ENCODE measurements at regions not wholly inside any gene's neighbourhood (a gene's known extent, or its start where the extent isn't known, plus 50 kb on each side); places are given as distances from the start of the nearest gene placed in this dataset.

DNA sequence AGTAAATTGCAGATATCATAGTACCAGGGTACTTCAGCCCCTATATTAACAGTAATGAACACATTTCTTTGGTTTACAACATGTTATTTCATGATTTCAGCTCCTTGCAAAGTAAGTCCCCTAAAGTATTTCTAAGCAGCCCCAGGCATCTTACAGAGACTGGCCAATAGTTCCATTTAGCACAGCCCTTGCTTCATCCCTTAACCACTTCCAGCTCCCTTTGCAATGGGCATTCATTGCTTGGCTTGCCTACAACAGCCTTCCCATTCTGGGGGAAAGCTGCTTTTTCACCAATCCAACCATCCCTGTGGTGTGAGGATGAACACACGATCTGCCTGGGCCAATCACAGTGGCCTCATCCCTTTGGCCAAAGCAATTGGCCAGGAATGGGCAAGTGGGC is 67.2 kb upstream of the XCR1 start:
- Histone ChIP-seq H3K27me3 (ENCODE audit: control insufficient read depth in 1 of 2, insufficient read depth in 1 of 2, low read length in 2 of 2) (peaks cover 0 to 4% of the 10 kb centered on the region in 2 experiments), H3K4ac (ENCODE audit: low read depth in 1 of 2, low read length in 2 of 2) (no peak overlapping the region), H2BK12ac (ENCODE audit: low read length in 2 of 2) (no peak overlapping the region), H3K9me3 (ENCODE audit: control insufficient read depth, low read length) (no peaks in the 10 kb centered on the region), H3K14ac (ENCODE audit: low read length in 2 of 2) (no peak overlapping the region), H3K4me3 (ENCODE audit: insufficient read depth in 1 of 2, low read depth in 1 of 2, low read length in 2 of 2) (no peak overlapping the region), H3K4me2 (ENCODE audit: low read length, poor library complexity, severe bottlenecking) (no peak overlapping the region), H3K9ac (ENCODE audit: low read length) (no peak overlapping the region), H2BK5ac (ENCODE audit: low read depth, low read length, poor library complexity, severe bottlenecking) (no peak overlapping the region), H2AFZ (ENCODE audit: low read depth, low read length) (no peak overlapping the region), H3K4me1 (ENCODE audit: control insufficient read depth, insufficient read depth, low read depth, low read length) (peaks cover 2% of the 10 kb centered on the region), H2AK5ac (ENCODE audit: low read length, severe bottlenecking) (no peak overlapping the region), H3K36me3 (ENCODE audit: control insufficient read depth in 1 of 2, insufficient read depth in 2 of 2, low read depth in 1 of 2, low read length in 2 of 2) (no peaks in the 10 kb centered on the region), H3K27ac (ENCODE audit: low read length, poor library complexity, severe bottlenecking) (no peak overlapping the region), H3K18ac (ENCODE audit: low read depth in 1 of 2, low read length in 2 of 2) (peak overlapping the region in 1 of 2 experiments; percentile 1), H3K23ac (ENCODE audit: low read length in 2 of 2) (no peak overlapping the region), H2BK120ac (ENCODE audit: low read depth, low read length) (no peak overlapping the region), H2BK15ac (ENCODE audit: low read depth, poor library complexity, severe bottlenecking) (peak overlapping the region; percentile 37), H3K79me1 (replicated peaks; ENCODE audit: low read length, poor library complexity, severe bottlenecking) (no peaks in the 10 kb centered on the region), H4K8ac (ENCODE audit: low read length) (no peak overlapping the region), H4K91ac (ENCODE audit: low read length) (no peak overlapping the region)
- WGBS, result 60% methylated on average over 1 of the region's 1 CpG
- no peak for DNase-seq

DNA sequence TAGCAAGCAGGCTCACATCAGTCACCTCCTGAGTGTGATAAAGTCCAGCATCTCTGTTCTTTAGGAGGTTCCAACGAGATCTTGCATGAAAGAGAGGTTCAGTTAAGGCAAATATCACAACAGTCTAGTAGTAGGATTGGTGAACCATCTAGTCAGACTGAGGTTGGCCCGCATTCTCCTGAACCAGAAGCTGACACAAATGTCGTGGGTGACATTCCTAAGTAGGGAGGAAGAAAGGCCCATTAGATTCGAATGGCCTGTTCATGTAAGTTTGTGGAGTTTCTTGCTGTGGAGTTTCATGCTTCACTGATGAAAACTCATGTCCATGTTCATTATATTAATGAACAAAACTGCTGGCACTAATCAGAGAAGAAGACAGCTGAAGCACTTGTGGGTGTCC is 66.7 kb upstream of the XCR1 start:
- H3K9ac ChIP-seq (ENCODE audit: low read length), result no peak overlapping the region

DNA sequence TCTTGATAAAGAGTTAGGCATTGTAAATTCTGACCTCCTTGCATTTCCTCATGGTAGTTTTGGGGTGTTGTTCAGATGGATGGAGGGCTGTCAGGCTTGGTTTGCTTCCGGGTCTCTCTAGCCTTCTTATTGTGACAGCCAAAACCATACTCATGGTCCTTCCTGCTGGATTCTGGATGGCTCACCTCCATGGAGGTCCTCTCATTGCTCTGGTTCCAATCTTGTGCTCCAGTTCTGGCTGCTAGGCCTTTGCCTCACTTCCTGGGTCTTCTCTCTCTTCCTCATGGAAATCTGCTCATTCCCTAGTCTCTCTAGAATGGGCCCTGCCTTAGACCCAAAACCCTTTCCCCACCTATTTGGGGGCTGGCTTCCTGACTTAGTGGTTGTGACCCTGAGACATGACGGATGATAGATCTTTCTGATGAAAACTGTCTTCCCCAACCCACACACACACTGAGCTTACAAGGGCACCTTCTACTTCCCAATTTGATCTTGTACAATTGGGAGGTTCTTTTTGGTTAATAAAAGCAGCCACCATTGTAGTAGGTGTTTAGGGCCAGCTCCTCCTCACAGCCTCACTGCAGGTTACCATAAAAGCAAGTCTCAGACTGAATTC is 66.2 kb upstream of the XCR1 start:
- Histone ChIP-seq H3K4me2 (ENCODE audit: low read length, poor library complexity, severe bottlenecking) (no peak overlapping the region), H4K91ac (ENCODE audit: low read length) (peak overlapping the region; percentile 28), H3K79me1 (replicated peaks; ENCODE audit: low read length, poor library complexity, severe bottlenecking) (no peaks in the 10 kb centered on the region), H3K27me3 (ENCODE audit: control insufficient read depth in 1 of 2, insufficient read depth in 1 of 2, low read length in 2 of 2) (peaks cover 0 to 4% of the 10 kb centered on the region in 2 experiments), H3K36me3 (ENCODE audit: control insufficient read depth in 1 of 2, insufficient read depth in 2 of 2, low read depth in 1 of 2, low read length in 2 of 2) (no peaks in the 10 kb centered on the region), H3K4me1 (ENCODE audit: control insufficient read depth, insufficient read depth, low read depth, low read length) (peaks cover 8% of the 10 kb centered on the region), H3K14ac (ENCODE audit: low read length in 2 of 2) (no peak overlapping the region), H3K18ac (ENCODE audit: low read depth in 1 of 2, low read length in 2 of 2) (no peak overlapping the region), H4K8ac (ENCODE audit: low read length) (no peak overlapping the region), H2BK15ac (ENCODE audit: low read depth, poor library complexity, severe bottlenecking) (no peak overlapping the region), H2BK5ac (ENCODE audit: low read depth, low read length, poor library complexity, severe bottlenecking) (no peak overlapping the region), H2BK12ac (ENCODE audit: low read length in 2 of 2) (no peak overlapping the region), H3K23ac (ENCODE audit: low read length in 2 of 2) (no peak overlapping the region), H2AFZ (ENCODE audit: low read depth, low read length) (no peak overlapping the region), H3K27ac (ENCODE audit: low read length, poor library complexity, severe bottlenecking) (no peak overlapping the region), H3K9ac (ENCODE audit: low read length) (no peak overlapping the region), H2AK5ac (ENCODE audit: low read length, severe bottlenecking) (no peak overlapping the region), H2BK120ac (ENCODE audit: low read depth, low read length) (no peak overlapping the region), H3K4me3 (ENCODE audit: insufficient read depth in 1 of 2, low read depth in 1 of 2, low read length in 2 of 2) (no peak overlapping the region), H3K9me3 (ENCODE audit: control insufficient read depth, low read length) (no peaks in the 10 kb centered on the region), H3K4ac (ENCODE audit: low read depth in 1 of 2, low read length in 2 of 2) (no peak overlapping the region)
- DNase-seq, result no peak
- 100% methylated on average over 1 of the region's 2 CpGs for WGBS

More for the DNA sequence above, 66.7 kb upstream of the XCR1 start:
- H3K4me2 ChIP-seq (ENCODE audit: low read length, poor library complexity, severe bottlenecking), result no peak overlapping the region
- no peak overlapping the region for H3K23ac ChIP-seq (ENCODE audit: low read length in 2 of 2)
- no peaks in the 10 kb centered on the region for H3K9me3 ChIP-seq (ENCODE audit: control insufficient read depth, low read length)
- no peak overlapping the region for H2BK15ac ChIP-seq (ENCODE audit: low read depth, poor library complexity, severe bottlenecking)
- no peak overlapping the region for H2BK12ac ChIP-seq (ENCODE audit: low read length in 2 of 2)
- H3K4me1 ChIP-seq (ENCODE audit: control insufficient read depth, insufficient read depth, low read depth, low read length), result peaks cover 8% of the 10 kb centered on the region
- no peak overlapping the region for H3K4ac ChIP-seq (ENCODE audit: low read depth in 1 of 2, low read length in 2 of 2)
- no peak for DNase-seq
- no peak overlapping the region for H2AK5ac ChIP-seq (ENCODE audit: low read length, severe bottlenecking)
- no peak overlapping the region for H3K27ac ChIP-seq (ENCODE audit: low read length, poor library complexity, severe bottlenecking)
- no peak overlapping the region for H2BK5ac ChIP-seq (ENCODE audit: low read depth, low read length, poor library complexity, severe bottlenecking)
- WGBS, result 82% methylated on average over 3 of the region's 4 CpGs
- H3K79me1 ChIP-seq (replicated peaks; ENCODE audit: low read length, poor library complexity, severe bottlenecking), result no peaks in the 10 kb centered on the region
- H4K91ac ChIP-seq (ENCODE audit: low read length), result no peak overlapping the region
- H3K18ac ChIP-seq (ENCODE audit: low read depth in 1 of 2, low read length in 2 of 2), result no peak overlapping the region
- no peak overlapping the region for H3K4me3 ChIP-seq (ENCODE audit: insufficient read depth in 1 of 2, low read depth in 1 of 2, low read length in 2 of 2)
- H2BK120ac ChIP-seq (ENCODE audit: low read depth, low read length), result no peak overlapping the region
- no peak overlapping the region for H3K14ac ChIP-seq (ENCODE audit: low read length in 2 of 2)
- H4K8ac ChIP-seq (ENCODE audit: low read length), result no peak overlapping the region
- no peaks in the 10 kb centered on the region for H3K36me3 ChIP-seq (ENCODE audit: control insufficient read depth in 1 of 2, insufficient read depth in 2 of 2, low read depth in 1 of 2, low read length in 2 of 2)
- H2AFZ ChIP-seq (ENCODE audit: low read depth, low read length), result no peak overlapping the region
- H3K27me3 ChIP-seq (ENCODE audit: control insufficient read depth in 1 of 2, insufficient read depth in 1 of 2, low read length in 2 of 2), result peaks cover 0 to 4% of the 10 kb centered on the region in 2 experiments

DNA sequence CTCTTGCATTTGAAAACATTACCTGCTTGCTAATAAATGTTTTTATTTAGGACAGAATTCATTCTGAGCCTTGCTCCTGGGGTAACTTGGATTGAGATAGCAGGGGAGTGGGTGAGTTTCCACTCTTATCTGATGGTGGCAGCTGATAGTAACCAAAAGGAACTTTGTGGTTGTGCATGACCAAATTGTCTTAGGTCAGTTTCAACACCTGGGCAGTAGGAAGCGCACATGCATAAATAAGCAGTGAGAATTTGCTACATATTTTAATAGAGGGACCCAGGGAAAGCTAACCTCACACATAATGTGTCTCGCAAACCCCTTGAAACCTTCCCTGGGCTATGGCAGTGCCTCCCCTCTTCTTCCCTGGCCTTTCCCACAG is 65.4 kb upstream of the XCR1 start:
- Histone ChIP-seq H3K27me3 (ENCODE audit: control insufficient read depth in 1 of 2, insufficient read depth in 1 of 2, low read length in 2 of 2) (peaks cover 0 to 4% of the 10 kb centered on the region in 2 experiments), H3K79me1 (replicated peaks; ENCODE audit: low read length, poor library complexity, severe bottlenecking) (no peaks in the 10 kb centered on the region)

More for the DNA sequence above, 65.4 kb upstream of the XCR1 start:
- Histone ChIP-seq H3K9ac (ENCODE audit: low read length) (no peak overlapping the region), H2BK120ac (ENCODE audit: low read depth, low read length) (no peak overlapping the region), H4K8ac (ENCODE audit: low read length) (no peak overlapping the region), H3K18ac (ENCODE audit: low read depth in 1 of 2, low read length in 2 of 2) (no peak overlapping the region), H3K27ac (ENCODE audit: low read length, poor library complexity, severe bottlenecking) (no peak overlapping the region), H3K4me3 (ENCODE audit: insufficient read depth in 1 of 2, low read depth in 1 of 2, low read length in 2 of 2) (no peak overlapping the region), H3K4ac (ENCODE audit: low read depth in 1 of 2, low read length in 2 of 2) (no peak overlapping the region), H3K4me2 (ENCODE audit: low read length, poor library complexity, severe bottlenecking) (no peak overlapping the region), H3K14ac (ENCODE audit: low read length in 2 of 2) (no peak overlapping the region), H2AK5ac (ENCODE audit: low read length, severe bottlenecking) (no peak overlapping the region), H2BK5ac (ENCODE audit: low read depth, low read length, poor library complexity, severe bottlenecking) (no peak overlapping the region), H2BK12ac (ENCODE audit: low read length in 2 of 2) (no peak overlapping the region), H2BK15ac (ENCODE audit: low read depth, poor library complexity, severe bottlenecking) (no peak overlapping the region), H3K36me3 (ENCODE audit: control insufficient read depth in 1 of 2, insufficient read depth in 2 of 2, low read depth in 1 of 2, low read length in 2 of 2) (no peaks in the 10 kb centered on the region), H4K91ac (ENCODE audit: low read length) (no peak overlapping the region), H2AFZ (ENCODE audit: low read depth, low read length) (no peak overlapping the region), H3K9me3 (ENCODE audit: control insufficient read depth, low read length) (no peaks in the 10 kb centered on the region), H3K23ac (ENCODE audit: low read length in 2 of 2) (no peak overlapping the region), H3K4me1 (ENCODE audit: control insufficient read depth, insufficient read depth, low read depth, low read length) (peaks cover 8% of the 10 kb centered on the region)
- DNase-seq, result no peak
- WGBS, result 100% methylated on average over 2 of the region's 2 CpGs
